HG03378 (cell line): ENCODE measurements at regions not wholly inside any gene's neighbourhood (a gene's known extent, or its start where the extent isn't known, plus 50 kb on each side); places are given as distances from the start of the nearest gene placed in this dataset.
"Not testable (repeated sequence)": the region's sequence is repeated elsewhere in the genome, so short reads cannot be mapped to it uniquely, and the experiment has no call there.

Experiments
- ATAC-seq: cut with Tn5 transposase; IDR thresholded peaks from one replicate; pipeline ENCODE4 v1.9.1; 2021; ENCODE audit warnings: mild to moderate bottlenecking, moderate library complexity; ENCODE audit not compliant: unreplicated experiment

GRCh38 chr7:85376589-85376988 lies 189.7 kb upstream of the SEMA3D start:
- ATAC-seq, result no peak

- no peak for ATAC-seq
Observed at GRCh38 chr7:85356916-85357315, 170.1 kb upstream of the SEMA3D start.

- no peak for ATAC-seq
Observed at GRCh38 chr7:85343484-85343883, 156.6 kb upstream of the SEMA3D start.

GRCh38 chr7:85342781-85343180 lies 155.9 kb upstream of the SEMA3D start:
- no peak for ATAC-seq

GRCh38 chr7:85341973-85342372 lies 155.1 kb upstream of the SEMA3D start:
- no peak for ATAC-seq

- ATAC-seq, result no peak
Observed at GRCh38 chr7:85341121-85341520, 154.3 kb upstream of the SEMA3D start.

- no peak for ATAC-seq
Observed at GRCh38 chr7:85336086-85336485, 149.2 kb upstream of the SEMA3D start.

GRCh38 chr7:85335113-85335512 lies 148.3 kb upstream of the SEMA3D start:
- ATAC-seq, result not testable (repeated sequence)

GRCh38 chr7:85328456-85328998 lies 141.7 kb upstream of the SEMA3D start:
- ATAC-seq, result no peak

GRCh38 chr7:85324145-85324799 lies 137.4 kb upstream of the SEMA3D start:
- no peak for ATAC-seq

- no peak for ATAC-seq
Observed at GRCh38 chr7:85322252-85322651, 135.4 kb upstream of the SEMA3D start.

GRCh38 chr7:85320699-85321476 lies 134.0 kb upstream of the SEMA3D start:
- no peak for ATAC-seq

- ATAC-seq, result no peak
Observed at GRCh38 chr7:85316489-85316888, 129.6 kb upstream of the SEMA3D start.

GRCh38 chr7:85310301-85310700 lies 123.4 kb upstream of the SEMA3D start:
- ATAC-seq, result no peak

GRCh38 chr7:85306115-85306514 lies 119.3 kb upstream of the SEMA3D start:
- no peak for ATAC-seq

- no peak for ATAC-seq
Observed at GRCh38 chr7:85294176-85294575, 107.3 kb upstream of the SEMA3D start.

- ATAC-seq, result peak; percentile 60
Observed at GRCh38 chr7:85292908-85293576, 106.2 kb upstream of the SEMA3D start.

- no peak for ATAC-seq
Observed at GRCh38 chr7:85290269-85290668, 103.4 kb upstream of the SEMA3D start.

- ATAC-seq, result peak; percentile 35
Observed at GRCh38 chr7:85289279-85289678, 102.4 kb upstream of the SEMA3D start.

GRCh38 chr7:85287106-85287825 lies 100.4 kb upstream of the SEMA3D start:
- no peak for ATAC-seq

GRCh38 chr7:85286446-85286845 lies 99.6 kb upstream of the SEMA3D start:
- ATAC-seq, result no peak
